CD8-positive, alpha-beta memory T cell (primary cell): ENCODE measurements at regions not wholly inside any gene's neighbourhood (a gene's known extent, or its start where the extent isn't known, plus 50 kb on each side); places are given as distances from the start of the nearest gene placed in this dataset.

Source experiments
- CTCF ChIA-PET: fragments of 350-600 bp; sonication (Branson Sonifier 250); formaldehyde crosslinking; loops from one replicate; lab custom pipeline; 2021; ENCODE audit warnings: antibody characterized with exemption; lab: Charles Lee
- POLR2A ChIA-PET: fragments of 350-600 bp; sonication (Branson Sonifier 250); formaldehyde crosslinking; loops from one replicate; lab custom pipeline; 2021; ENCODE audit warnings: antibody characterized with exemption; lab: Charles Lee
- DNase-seq, 5 donors: peaks; one replicate each; pipeline versions ENCODE4 v3.0.0 to v3.0.0-alpha.2; 2020 to 2022; ENCODE audit warnings: mixed read lengths in 1 of 5
- H3K27ac ChIP-seq: one replicate; pipeline ENCODE4 v1.7.0; 2013; ENCODE audit warnings: low read depth, mild to moderate bottlenecking, low read length, moderate library complexity
- H3K27me3 ChIP-seq: 2 replicates; pipeline ENCODE4 v1.7.0; 2013; ENCODE audit warnings: low read length, mild to moderate bottlenecking; ENCODE audit not compliant: insufficient read depth, poor library complexity, severe bottlenecking
- H3K36me3 ChIP-seq: 2 replicates; pipeline ENCODE4 v1.7.0; 2013; ENCODE audit warnings: mild to moderate bottlenecking, low read length, moderate library complexity; ENCODE audit not compliant: insufficient read depth
- H3K4me1 ChIP-seq: 2 replicates; pipeline ENCODE4 v1.7.0; 2013; ENCODE audit warnings: mild to moderate bottlenecking, low read length, moderate library complexity; ENCODE audit not compliant: insufficient read depth
- H3K4me3 ChIP-seq: 2 replicates; pipeline ENCODE4 v1.7.0; 2013; ENCODE audit warnings: mild to moderate bottlenecking, low read length
- H3K9me3 ChIP-seq: 2 replicates; pipeline ENCODE4 v1.7.0; 2013; ENCODE audit warnings: mild to moderate bottlenecking, low read length
- H3K27ac Mint-ChIP-seq, 8 donors: one replicate each; pipeline ENCODE4 v1.8.0; 2020 to 2021; ENCODE audit warnings: mixed read lengths in 8 of 8, mild to moderate bottlenecking in 6 of 8, inconsistent platforms in 3 of 8, moderate library complexity in 3 of 8
- H3K27me3 Mint-ChIP-seq, 2 donors: one replicate each; pipeline ENCODE4 v1.8.0; 2020 to 2021; ENCODE audit warnings: mixed read lengths in 2 of 2, mild to moderate bottlenecking in 1 of 2, moderate library complexity in 1 of 2
- H3K36me3 Mint-ChIP-seq, 3 donors: one replicate each; pipeline ENCODE4 v1.8.0; 2020 to 2021; ENCODE audit warnings: mixed read lengths in 3 of 3, inconsistent platforms in 1 of 3, mild to moderate bottlenecking in 1 of 3
- H3K4me1 Mint-ChIP-seq, 3 donors: one replicate each; pipeline ENCODE4 v1.8.0; 2020 to 2021; ENCODE audit warnings: mixed read lengths in 3 of 3, inconsistent platforms in 1 of 3, mild to moderate bottlenecking in 1 of 3
- H3K4me3 Mint-ChIP-seq, 7 donors: one replicate each; pipeline ENCODE4 v1.8.0; 2020 to 2021; ENCODE audit warnings: mixed read lengths in 7 of 7, mild to moderate bottlenecking in 6 of 7, moderate library complexity in 4 of 7, inconsistent platforms in 2 of 7
- H3K9me3 Mint-ChIP-seq, 5 donors: one replicate each; pipeline ENCODE4 v1.8.0; 2020 to 2022; ENCODE audit warnings: mixed read lengths in 5 of 5, mild to moderate bottlenecking in 3 of 5, moderate library complexity in 2 of 5, inconsistent platforms in 1 of 5

DNA sequence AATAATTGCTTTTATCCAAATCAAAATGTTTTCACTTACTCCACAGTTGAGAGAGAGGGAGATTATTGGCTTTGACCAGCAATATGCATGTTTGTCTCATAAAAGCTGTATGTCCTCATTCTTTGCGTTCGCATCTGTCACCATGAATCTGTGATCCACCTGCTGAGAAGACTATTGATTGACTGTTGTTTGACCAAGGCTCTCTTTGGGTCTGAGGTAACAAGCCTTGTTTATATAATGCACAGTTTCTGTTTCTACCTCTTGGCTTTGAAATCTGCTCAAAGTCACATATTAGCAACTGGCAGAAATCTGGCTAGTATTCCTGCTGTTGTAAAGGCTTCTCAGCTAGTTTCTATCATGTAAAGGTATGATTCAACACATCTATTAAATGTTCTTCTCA, 157.0 kb downstream of the LYPLAL1 start:
- H3K4me3 Mint-ChIP-seq = no peak overlapping the region
- no peaks in the 10 kb centered on the region for H3K27me3 Mint-ChIP-seq
- no peaks in the 10 kb centered on the region for H3K4me1 Mint-ChIP-seq
- no peaks in the 10 kb centered on the region for H3K27me3 ChIP-seq
- H3K36me3 ChIP-seq = no peaks in the 10 kb centered on the region
- no peak overlapping the region for H3K4me3 ChIP-seq
- no peak overlapping the region for H3K27ac ChIP-seq
- H3K4me1 ChIP-seq = no peaks in the 10 kb centered on the region
- no peaks in the 10 kb centered on the region for H3K9me3 ChIP-seq
- no peak overlapping the region for H3K27ac Mint-ChIP-seq
- H3K9me3 Mint-ChIP-seq = peaks cover 0 to 13% (median 6%) of the 10 kb centered on the region in 5 donors
- peaks cover 0 to 8% (median 2%) of the 10 kb centered on the region in 3 donors for H3K36me3 Mint-ChIP-seq
- ChIA-PET POLR2A (no interaction called here), CTCF (no interaction called here)
- DNase-seq = no peak

DNA sequence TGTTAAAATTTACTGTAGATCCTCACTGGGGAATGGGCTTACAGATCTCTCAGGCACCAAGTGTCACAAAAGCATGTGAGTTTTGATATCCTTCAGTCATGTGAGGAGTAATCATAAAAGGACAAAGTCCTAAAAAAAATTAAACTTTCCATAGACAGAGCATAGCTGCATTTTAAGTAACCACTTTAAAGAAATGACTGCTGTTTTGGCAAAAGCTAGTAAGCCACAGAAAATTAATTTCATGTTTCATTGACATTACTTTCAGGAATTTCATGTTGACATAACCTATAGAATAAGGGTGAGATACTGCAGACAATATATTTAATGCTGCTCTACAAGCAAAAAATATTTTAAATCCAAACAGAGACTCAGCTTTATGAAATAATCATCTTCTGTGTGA, 156.3 kb downstream of the LYPLAL1 start:
- no peak overlapping the region for H3K27ac Mint-ChIP-seq
- ChIA-PET POLR2A (no interaction called here), CTCF (no interaction called here)
- no peaks in the 10 kb centered on the region for H3K27me3 Mint-ChIP-seq
- H3K9me3 Mint-ChIP-seq = peaks cover 0 to 13% (median 6%) of the 10 kb centered on the region in 5 donors
- Histone ChIP-seq H3K9me3 (no peaks in the 10 kb centered on the region), H3K4me1 (no peaks in the 10 kb centered on the region), H3K27ac (no peak overlapping the region), H3K27me3 (no peaks in the 10 kb centered on the region), H3K36me3 (no peaks in the 10 kb centered on the region), H3K4me3 (no peak overlapping the region)
- peaks cover 0 to 8% (median 2%) of the 10 kb centered on the region in 3 donors for H3K36me3 Mint-ChIP-seq
- no peaks in the 10 kb centered on the region for H3K4me1 Mint-ChIP-seq
- no peak overlapping the region for H3K4me3 Mint-ChIP-seq
- no peak for DNase-seq

DNA sequence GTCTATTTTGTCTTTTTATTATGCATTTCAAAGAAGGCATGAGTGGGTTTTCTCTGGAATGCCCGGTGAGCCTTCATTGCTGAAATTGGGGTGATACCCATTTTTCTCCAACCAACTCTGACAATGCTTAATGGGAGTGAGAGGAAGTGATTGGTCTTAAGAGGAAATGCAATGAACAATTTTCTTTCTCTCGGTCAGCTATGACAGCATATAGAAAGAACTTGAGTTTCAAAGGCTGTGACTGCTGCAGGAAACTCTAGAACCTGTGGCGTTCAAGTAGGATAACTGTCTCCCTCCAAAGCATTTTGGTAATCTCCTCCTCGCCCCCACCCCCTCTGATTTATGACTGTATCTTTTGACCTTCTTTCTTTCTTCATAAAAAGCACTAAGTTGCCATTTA, 155.9 kb downstream of the LYPLAL1 start:
- H3K4me3 Mint-ChIP-seq = no peak overlapping the region
- CTCF ChIA-PET = no interaction called here
- H3K27ac ChIP-seq = no peak overlapping the region
- no peak overlapping the region for H3K4me3 ChIP-seq
- H3K9me3 ChIP-seq = no peaks in the 10 kb centered on the region
- no peaks in the 10 kb centered on the region for H3K36me3 ChIP-seq
- no peak for DNase-seq
- peaks cover 0 to 13% (median 6%) of the 10 kb centered on the region in 5 donors for H3K9me3 Mint-ChIP-seq
- no peak overlapping the region for H3K27ac Mint-ChIP-seq
- H3K36me3 Mint-ChIP-seq = peaks cover 0 to 8% (median 2%) of the 10 kb centered on the region in 3 donors
- no peaks in the 10 kb centered on the region for H3K27me3 ChIP-seq
- no peaks in the 10 kb centered on the region for H3K4me1 ChIP-seq
- H3K4me1 Mint-ChIP-seq = no peaks in the 10 kb centered on the region
- POLR2A ChIA-PET = no interaction called here
- no peaks in the 10 kb centered on the region for H3K27me3 Mint-ChIP-seq

DNA sequence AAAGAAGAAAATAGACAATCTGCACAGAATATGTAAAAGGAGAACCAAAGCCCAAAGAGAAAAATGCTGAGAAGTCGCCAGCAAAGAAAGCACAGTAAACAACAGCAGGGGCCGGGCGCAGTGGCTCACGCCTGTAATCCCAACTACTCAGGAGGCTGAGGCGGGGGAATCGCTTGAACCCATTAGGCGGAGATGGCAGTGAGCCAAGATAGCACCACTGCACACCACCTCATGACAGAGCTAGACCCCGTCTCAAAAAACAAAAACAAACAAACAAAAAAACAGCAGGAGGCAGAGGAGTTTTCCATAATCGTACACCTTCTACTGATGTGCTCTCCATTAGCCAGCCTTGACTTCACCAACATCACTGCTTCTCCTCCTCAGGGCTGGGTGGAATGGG, 153.2 kb downstream of the LYPLAL1 start:
- no peaks in the 10 kb centered on the region for H3K27me3 ChIP-seq
- POLR2A ChIA-PET = no interaction called here
- Mint-ChIP-seq H3K4me3 (no peak overlapping the region), H3K9me3 (peaks cover 0 to 16% (median 6%) of the 10 kb centered on the region in 5 donors), H3K36me3 (peaks cover 0 to 4% (median 2%) of the 10 kb centered on the region in 3 donors), H3K4me1 (no peaks in the 10 kb centered on the region), H3K27me3 (peaks cover 0 to 5% of the 10 kb centered on the region in 2 donors), H3K27ac (no peak overlapping the region)
- no peaks in the 10 kb centered on the region for H3K36me3 ChIP-seq
- no peaks in the 10 kb centered on the region for H3K9me3 ChIP-seq
- CTCF ChIA-PET = no interaction called here
- no peak for DNase-seq
- no peak overlapping the region for H3K4me3 ChIP-seq
- no peak overlapping the region for H3K27ac ChIP-seq
- no peaks in the 10 kb centered on the region for H3K4me1 ChIP-seq

DNA sequence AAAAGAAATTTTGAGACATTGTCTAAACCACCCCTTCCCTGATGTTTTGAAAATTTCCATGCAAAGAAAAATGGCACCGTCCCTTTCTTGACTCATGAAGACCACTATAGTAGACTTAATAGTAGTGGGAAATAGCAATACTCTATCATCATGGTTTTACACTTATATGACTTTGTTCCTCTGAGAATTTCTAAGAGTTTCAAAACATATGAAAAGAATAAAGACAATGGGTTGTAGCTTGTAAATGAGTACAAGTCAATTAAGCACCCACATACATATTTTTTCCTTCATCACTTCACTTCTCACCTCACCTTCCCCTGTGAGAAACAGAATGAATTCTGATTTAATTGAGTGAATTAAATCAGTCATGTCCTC, 151.7 kb downstream of the LYPLAL1 start:
- Mint-ChIP-seq H3K4me1 (no peaks in the 10 kb centered on the region), H3K27me3 (peaks cover 0 to 5% of the 10 kb centered on the region in 2 donors), H3K36me3 (peaks cover 0 to 4% (median 2%) of the 10 kb centered on the region in 3 donors), H3K9me3 (peaks cover 4 to 19% (median 7%) of the 10 kb centered on the region in 5 donors), H3K27ac (no peak overlapping the region), H3K4me3 (no peak overlapping the region)
- CTCF ChIA-PET = no interaction called here
- no peaks in the 10 kb centered on the region for H3K36me3 ChIP-seq
- H3K9me3 ChIP-seq = no peaks in the 10 kb centered on the region
- H3K4me1 ChIP-seq = no peaks in the 10 kb centered on the region
- H3K27ac ChIP-seq = no peak overlapping the region
- POLR2A ChIA-PET = no interaction called here
- no peaks in the 10 kb centered on the region for H3K27me3 ChIP-seq
- H3K4me3 ChIP-seq = no peak overlapping the region
- no peak for DNase-seq

DNA sequence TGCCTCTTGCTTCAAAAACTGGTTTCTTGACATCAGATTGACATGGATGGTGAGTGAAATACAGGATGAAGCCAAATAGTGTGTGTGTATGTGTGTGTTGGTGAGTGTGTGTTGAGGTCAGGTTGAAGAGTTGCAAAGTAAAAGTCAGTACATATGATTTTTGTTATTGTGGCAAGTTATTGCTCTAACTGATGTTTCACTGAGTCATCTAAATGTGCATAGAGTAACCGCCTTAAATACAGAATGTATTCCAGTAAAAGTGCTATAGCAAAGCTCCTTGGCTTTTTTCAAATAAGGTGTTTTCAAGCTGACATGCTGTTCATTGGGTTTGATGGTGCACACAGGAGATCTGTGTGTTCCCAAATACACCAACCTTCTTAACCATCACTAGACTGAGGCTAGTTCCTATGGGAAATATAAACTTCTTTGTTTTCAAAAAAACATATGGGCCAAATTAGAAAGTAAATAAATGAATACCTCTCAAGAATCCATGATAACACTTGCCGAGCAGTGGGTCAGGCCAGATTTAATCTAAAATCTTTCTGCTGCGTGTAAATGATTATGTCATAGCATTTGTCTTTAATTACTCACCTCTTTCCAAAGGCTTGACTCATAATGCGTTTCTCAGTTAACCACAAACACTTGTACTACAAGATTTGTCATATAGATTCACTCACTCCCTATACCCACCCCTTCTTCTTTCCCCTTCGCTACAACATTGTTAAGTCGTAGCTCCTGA, 151.1 kb downstream of the LYPLAL1 start:
- H3K9me3 ChIP-seq = no peaks in the 10 kb centered on the region
- no peak overlapping the region for H3K27ac Mint-ChIP-seq
- H3K4me1 ChIP-seq = no peaks in the 10 kb centered on the region
- H3K9me3 Mint-ChIP-seq = peaks cover 4 to 23% (median 9%) of the 10 kb centered on the region in 5 donors
- H3K36me3 Mint-ChIP-seq = peaks cover 0 to 4% (median 2%) of the 10 kb centered on the region in 3 donors
- no peaks in the 10 kb centered on the region for H3K36me3 ChIP-seq
- ChIA-PET CTCF (no interaction called here), POLR2A (no interaction called here)
- H3K4me1 Mint-ChIP-seq = no peaks in the 10 kb centered on the region
- no peak overlapping the region for H3K4me3 ChIP-seq
- peaks cover 0 to 7% of the 10 kb centered on the region in 2 donors for H3K27me3 Mint-ChIP-seq
- H3K4me3 Mint-ChIP-seq = no peak overlapping the region
- H3K27me3 ChIP-seq = no peaks in the 10 kb centered on the region
- no peak overlapping the region for H3K27ac ChIP-seq
- no peak for DNase-seq

DNA sequence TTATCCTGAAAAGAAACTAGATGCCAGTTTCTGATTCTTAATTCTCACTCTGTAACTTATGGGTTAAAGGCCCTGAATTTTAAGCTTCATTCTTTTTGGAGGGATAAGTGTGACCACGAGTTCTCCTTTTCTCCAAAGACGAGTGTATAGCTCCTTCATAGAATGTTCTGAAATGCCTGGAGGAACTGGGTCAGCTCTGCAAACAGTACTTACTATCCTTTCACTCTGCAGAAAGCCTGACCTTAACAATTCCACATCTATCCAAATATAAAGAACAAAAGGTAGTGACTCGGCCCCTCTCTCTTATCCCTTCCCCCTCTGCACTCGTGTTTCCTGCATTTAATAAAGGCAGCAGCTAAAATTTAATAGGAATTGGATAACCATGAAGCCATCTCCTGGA, 150.5 kb downstream of the LYPLAL1 start:
- Histone ChIP-seq H3K27me3 (no peaks in the 10 kb centered on the region), H3K27ac (no peak overlapping the region), H3K9me3 (no peaks in the 10 kb centered on the region), H3K36me3 (no peaks in the 10 kb centered on the region), H3K4me1 (no peaks in the 10 kb centered on the region), H3K4me3 (no peak overlapping the region)
- no peak overlapping the region for H3K4me3 Mint-ChIP-seq
- DNase-seq = no peak
- ChIA-PET POLR2A (no interaction called here), CTCF (no interaction called here)
- no peaks in the 10 kb centered on the region for H3K4me1 Mint-ChIP-seq
- peaks cover 0 to 4% (median 2%) of the 10 kb centered on the region in 3 donors for H3K36me3 Mint-ChIP-seq
- H3K9me3 Mint-ChIP-seq = peaks cover 4 to 26% (median 9%) of the 10 kb centered on the region in 5 donors
- H3K27ac Mint-ChIP-seq = no peak overlapping the region
- H3K27me3 Mint-ChIP-seq = peaks cover 0 to 7% of the 10 kb centered on the region in 2 donors

DNA sequence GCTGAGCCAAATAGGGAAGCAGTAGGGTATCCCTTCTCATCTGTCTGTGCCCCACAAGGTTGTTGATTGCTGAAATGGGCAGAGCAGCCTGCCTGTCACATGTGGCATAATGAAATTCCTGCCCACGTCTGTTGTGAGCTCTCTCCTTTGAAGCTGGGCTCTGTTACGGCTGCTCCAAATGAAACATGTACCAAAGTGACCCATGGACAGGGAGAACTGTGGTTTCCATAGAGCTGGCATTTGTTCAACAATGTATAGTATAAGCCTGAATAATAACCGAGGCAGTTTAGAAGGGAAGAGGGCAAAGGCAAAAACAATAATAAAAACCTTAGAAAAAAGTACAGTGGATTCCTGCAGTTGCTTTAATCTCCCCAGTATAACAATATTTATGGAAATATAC, 149.7 kb downstream of the LYPLAL1 start:
- H3K27me3 ChIP-seq = no peaks in the 10 kb centered on the region
- H3K27me3 Mint-ChIP-seq = peaks cover 0 to 7% of the 10 kb centered on the region in 2 donors
- CTCF ChIA-PET = no interaction called here
- no peak overlapping the region for H3K27ac ChIP-seq
- H3K4me3 ChIP-seq = no peak overlapping the region
- no peaks in the 10 kb centered on the region for H3K36me3 ChIP-seq
- POLR2A ChIA-PET = no interaction called here
- H3K36me3 Mint-ChIP-seq = peaks cover 0 to 7% (median 2%) of the 10 kb centered on the region in 3 donors
- H3K9me3 ChIP-seq = no peaks in the 10 kb centered on the region
- peaks cover 4 to 23% (median 7%) of the 10 kb centered on the region in 5 donors for H3K9me3 Mint-ChIP-seq
- H3K4me1 Mint-ChIP-seq = no peaks in the 10 kb centered on the region
- no peak overlapping the region for H3K27ac Mint-ChIP-seq
- H3K4me3 Mint-ChIP-seq = no peak overlapping the region
- no peaks in the 10 kb centered on the region for H3K4me1 ChIP-seq
- no peak for DNase-seq
